Fibroblast of skin of right quadriceps (primary cell): ENCODE measurements at regions not wholly inside any gene's neighbourhood (a gene's known extent, or its start where the extent isn't known, plus 50 kb on each side); places are given as distances from the start of the nearest gene placed in this dataset.

ENCODE experiments used
- DNase-seq: peaks from one replicate; pipeline ENCODE4 v3.0.0-alpha.2; 2013

DNA sequence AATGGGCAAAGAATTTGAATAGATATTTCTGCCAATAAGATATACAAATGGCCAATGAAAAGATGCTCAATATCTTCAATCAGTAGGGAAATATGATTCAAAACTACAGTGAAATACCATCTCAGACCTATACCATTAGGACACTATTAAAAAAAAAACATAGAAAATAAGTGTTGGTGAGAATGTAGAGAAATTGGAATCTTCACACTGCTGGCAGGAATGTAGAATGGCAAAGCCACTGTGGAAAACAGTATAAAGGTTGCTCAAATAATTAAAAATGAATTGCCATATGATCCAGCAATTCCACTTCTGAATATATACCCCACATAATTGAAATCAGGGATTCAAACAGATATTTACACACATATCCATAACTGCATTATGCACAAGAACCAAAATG lies 88.1 kb upstream of the STARD13 start:
- no peak for DNase-seq

DNA sequence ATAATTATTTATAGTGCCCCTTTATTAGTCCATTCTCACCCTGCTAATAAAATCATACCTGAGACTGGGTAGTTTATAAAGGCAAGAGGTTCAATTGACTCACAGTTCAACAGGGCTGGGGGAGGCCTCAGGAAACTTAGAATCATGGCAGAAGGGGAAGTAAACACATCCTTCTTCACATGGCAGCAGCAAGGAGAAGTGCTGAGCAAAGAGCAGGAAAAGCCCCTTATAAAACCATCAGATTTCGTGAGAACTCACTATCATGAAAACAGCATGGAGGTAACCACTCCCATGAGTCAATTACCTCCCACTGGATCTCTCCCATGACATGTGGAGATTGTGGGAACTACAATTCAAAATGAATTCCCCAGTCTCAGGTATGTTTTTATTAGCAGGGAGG lies 89.9 kb upstream of the STARD13 start:
- no peak for DNase-seq

DNA sequence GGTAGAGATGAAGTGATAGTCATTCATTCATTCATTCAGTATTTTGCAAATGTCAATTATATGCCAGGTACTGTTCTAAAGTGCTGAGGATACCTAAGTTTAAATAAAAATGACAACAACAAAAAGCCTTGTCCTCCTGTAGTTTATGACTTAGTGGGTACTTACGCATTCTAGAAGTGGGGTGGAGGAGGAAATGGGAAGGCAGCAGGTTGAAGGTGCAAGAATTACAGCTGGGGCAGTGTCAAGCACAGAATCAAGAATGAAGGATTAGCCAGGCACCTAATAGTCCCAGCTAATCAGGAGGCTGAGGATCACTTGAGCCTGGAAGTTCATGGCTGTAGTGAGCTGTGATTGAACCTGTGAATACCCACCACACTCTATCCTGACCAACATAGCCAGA lies 90.7 kb upstream of the STARD13 start:
- no peak for DNase-seq

DNA sequence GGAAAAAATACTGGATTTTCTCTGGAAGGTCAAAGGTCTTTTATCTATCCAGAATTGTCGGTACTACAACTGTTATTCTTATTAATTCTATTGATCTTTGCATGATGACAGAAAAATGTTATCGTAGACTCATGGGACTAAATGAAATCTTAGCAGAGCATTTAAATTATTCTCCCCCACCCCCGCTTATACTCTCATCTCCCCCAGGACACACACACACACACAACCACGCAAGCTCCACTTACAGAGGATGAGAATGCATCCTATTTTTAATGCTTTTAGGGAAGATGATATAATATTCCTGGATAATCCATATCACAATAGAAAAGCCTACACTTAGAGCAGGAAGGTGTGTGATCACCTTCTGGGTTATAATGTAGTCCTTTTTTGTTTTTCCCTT lies 91.9 kb upstream of the STARD13 start:
- no peak for DNase-seq

DNA sequence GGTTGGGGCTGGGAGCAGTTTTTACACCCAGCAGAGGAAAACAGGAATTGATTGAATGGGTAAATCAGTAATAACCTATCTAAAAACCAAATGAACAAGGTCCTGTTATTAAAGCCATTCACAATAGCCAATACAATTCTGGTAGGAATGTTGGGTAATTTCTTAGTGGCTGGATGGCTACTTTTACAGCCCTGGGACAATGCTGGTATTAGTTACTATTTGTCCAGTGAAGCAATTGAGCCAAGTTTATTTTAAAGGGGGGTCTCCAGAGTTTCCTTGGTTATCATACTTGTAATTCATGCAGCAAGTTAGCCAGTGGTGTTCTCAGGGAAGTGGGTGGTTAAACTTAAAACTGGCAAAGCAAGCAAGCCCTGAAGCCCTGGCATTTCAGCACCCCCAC lies 92.3 kb upstream of the STARD13 start:
- DNase-seq: no peak

DNA sequence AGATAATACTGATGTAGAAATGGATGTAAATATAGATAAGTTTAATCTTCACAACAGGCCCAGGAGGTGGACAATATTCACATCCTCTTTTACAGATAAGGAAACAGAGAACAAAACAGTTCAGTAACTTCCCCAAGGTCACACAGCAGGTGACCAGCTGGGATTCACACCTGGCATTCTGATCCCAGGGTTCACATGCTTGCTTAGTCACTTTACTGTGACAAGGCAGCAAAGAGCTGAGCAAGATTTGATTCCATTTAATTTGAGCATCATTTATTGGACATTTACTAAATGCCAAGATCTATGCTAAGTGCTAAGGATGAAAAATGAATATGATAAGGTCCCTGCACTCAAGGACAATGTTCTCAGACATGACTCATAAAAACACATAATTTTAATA lies 94.1 kb upstream of the STARD13 start:
- no peak for DNase-seq

DNA sequence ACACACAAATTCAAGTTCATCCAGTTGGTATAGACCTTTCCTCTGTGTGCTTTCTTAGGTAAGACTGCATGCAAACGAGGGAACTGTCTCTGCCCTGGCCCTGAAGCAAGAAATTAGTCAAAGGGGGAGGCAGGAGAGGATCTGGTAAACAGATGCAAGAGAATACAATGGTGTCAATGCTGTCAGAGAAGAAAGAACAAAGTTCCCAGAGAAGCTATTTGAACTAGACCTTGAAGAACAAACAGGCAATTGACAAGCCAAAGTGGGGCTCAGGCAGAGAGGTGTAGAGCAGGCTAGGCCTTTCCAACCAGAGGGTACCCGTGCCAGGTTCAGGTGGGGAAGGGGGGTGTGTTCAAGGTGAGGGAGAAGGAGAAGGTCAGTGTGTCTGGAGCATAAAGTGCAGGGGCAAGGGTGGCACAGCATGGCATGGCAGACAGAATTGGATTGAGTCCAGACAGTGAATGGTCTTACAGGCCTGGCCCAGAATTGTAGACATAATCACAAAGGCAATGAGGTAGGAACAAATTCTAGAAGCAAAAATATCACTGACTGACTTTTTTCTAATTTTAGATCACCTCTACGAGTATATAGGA lies 95.0 kb upstream of the STARD13 start:
- DNase-seq: no peak

DNA sequence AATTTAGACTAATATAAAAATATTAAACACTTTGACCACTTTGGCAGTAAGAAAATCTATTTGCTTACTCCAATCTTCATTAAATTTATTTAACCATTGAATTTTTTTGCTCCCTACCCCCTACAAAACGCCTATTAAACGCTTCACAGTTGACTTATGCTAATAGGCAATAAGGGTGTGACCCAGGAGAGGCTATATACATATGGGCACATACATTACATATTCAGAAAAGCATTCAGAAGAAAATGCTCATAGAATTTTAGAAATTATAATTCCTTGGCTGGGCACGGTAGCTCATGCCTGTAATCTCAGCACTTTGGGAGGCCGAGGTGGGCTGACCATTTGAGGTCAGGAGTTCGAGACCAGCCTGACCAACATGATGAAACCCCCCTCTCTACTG lies 95.6 kb upstream of the STARD13 start:
- no peak for DNase-seq

DNA sequence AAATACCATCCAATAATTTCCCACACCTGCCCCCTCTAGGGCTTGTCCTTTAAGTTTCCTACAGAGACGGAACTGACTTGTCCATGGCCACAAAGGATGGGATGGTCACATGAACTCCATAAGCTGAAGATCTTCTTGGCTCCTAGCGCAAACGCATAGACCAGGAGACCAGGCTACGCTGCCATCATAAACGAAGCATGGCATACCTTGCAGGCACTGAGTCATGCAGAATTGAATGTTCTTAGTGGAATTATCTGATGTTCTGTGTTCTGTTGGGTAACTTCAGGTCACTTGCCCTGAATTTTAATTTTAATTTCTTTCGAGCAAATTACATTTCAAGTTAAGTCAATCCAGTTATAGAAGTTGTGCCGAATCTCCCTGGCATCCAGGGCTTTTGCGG lies 96.4 kb upstream of the STARD13 start:
- no peak for DNase-seq

DNA sequence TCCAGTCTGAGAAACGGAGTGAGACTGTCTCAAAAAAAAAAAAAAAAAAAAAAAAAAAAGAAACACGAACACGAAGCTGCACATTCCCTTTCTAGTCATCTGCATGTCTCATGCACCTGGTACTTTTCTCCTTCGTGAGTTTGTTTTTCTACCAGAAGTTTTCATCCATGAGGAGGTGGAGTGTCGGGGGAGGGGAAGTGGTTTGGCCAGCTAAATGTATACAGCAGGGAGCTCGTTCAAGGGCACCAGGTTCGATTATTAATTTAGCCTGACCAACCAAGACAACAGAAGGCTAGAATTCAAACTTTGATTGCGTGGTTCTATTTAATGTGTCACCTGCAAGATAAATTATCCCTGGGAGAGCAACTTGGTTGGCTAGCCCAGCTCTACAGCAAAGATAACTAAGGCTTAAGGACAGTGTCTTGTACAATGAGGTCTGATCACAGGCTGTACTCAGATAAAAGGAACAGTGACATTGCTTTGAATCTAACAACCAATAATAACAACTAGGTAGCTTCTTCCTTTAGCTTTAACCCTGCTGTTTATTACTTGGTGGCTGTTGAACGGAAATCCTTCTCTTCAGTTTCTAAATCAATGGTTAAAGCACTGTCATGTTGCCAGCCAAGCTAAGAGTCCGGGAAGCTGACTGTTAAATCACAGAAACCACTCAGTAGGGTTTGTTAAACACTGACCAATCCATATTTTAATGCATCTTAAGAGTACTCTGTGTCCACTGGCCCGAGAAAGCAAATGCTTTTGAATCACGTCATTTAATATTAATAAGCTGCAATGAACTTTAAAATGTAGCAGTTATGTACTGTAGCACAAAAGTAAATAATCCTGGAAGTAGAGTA lies 98.4 kb upstream of the STARD13 start:
- DNase-seq: no peak

DNA sequence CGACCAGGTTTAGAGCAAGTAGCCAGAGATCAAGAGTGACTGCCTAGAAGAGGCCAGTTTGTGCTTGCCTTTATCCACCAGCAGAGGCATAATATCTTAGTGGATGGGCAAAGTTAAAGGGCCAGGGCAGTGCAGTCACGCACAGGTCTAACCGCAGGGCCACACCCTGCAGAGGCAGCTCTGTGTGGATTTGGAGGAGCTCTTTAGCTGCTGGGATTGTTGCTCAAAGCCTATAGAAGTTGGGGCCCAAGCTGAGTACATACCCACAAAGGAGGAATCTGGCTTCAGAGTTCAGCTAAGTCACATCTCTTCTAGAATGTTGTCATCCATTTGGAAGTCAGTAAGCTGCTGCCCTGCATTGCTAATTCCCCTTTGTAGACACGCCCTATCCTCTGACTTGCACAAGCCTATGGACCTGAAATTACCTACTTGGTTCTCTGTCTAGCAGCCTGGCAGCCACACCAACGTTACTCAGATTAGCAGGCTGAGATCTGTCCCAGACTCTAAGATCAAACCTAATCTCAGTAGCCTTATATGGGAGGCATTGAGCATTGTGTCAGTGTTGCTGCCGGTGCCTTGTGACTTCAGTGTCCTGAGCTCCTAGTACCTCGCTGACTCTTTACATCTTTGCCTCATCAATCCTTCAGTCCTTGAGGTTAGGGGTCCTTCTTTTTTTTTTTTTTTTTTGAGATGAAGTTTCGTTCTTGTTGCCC lies 102.9 kb upstream of the STARD13 start:
- DNase-seq: no peak

DNA sequence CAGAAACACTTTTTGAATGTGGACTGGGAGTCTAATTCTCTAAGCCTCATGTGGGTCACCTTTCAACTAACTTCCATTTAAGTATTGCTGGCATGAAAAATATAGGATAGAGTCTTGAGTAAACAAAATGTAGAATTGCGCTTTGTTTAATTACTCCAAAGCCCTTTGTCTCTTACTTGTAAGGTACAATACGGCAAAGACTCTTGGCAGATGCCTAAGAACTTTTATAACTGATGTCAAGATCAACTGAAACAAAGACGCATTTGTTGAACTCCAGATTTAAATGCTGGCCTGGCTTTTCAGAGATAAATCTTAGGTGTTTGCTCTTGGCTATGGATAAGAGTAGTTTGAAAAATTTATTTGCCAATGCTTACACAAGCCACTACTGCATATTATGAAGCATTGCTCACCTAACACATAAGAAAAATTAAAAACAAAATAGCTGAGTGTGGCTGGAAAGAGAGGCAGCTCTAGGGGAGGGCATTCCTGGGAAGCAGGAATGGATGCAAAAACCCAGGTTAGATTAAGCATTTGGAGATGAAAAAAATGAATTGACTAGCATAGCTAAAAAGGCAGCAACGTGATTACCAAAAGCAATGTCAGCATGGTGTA lies 107.3 kb upstream of the STARD13 start:
- no peak for DNase-seq

DNA sequence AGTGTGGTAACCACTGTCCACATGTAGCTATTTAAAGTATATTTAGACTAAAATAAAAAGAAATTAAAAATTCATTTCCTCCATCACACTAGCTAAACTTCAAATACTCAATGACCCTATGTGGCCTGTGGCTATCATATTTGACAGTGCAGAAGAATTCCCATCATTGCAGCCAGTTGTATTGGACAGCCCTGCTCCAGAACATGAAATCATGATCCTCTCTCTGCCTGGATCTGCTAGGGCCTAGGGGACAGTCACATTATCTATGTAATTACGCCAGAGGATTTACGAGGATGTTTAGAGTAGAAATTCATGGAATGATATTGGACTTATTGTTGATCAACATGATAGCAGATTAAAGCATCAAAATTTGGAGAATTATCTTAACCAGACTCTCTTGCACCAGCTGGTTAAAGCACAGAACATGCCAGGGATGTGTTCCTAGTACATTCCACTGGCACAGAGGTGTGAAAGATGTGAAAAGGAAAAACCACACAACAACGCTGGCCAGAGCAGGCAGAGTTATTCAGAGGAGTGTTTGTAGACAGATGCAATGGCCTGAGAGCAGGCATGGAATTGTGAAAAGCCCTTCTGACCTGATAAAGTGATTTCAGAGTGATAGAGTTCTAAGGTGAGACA lies 108.9 kb upstream of the STARD13 start:
- no peak for DNase-seq

DNA sequence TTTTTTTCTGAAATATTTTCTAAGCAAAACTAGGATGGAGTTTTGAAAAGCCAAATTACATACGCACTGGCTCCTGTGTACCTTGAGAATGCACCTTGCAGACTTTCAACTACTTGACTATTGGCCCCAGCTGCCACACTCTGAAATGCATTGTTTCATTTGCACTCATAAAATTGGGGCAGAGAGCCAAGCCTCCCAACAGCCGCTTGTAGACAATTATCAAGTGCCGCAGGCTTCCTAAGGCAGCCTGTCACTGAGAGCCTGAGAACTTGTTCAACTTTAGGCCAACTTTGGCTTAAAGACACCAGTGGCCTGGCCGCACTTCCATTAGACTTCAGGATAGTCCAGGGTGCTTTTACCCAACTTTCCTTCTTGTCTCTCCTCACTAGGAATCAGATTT lies 115.7 kb upstream of the STARD13 start:
- no peak for DNase-seq

DNA sequence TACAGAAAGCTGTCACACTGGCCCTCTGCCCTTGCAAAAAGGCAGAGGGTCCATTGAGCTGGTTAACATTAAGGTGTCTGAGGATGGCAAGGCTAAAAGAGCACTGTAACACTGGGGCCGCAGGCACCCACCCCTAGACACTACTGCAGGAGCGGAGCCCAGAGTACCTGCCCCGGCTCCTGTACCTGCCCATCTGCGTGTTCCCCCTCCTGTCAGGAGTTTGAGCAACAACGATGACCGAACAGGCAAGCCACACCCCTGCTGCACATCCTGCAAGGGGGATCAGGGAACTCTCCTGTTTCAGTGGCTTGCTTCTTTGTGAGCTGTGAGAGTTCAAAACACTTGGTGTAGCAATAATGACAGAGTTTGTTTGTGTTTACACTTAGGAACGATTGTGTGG lies 117.4 kb upstream of the STARD13 start:
- no peak for DNase-seq

DNA sequence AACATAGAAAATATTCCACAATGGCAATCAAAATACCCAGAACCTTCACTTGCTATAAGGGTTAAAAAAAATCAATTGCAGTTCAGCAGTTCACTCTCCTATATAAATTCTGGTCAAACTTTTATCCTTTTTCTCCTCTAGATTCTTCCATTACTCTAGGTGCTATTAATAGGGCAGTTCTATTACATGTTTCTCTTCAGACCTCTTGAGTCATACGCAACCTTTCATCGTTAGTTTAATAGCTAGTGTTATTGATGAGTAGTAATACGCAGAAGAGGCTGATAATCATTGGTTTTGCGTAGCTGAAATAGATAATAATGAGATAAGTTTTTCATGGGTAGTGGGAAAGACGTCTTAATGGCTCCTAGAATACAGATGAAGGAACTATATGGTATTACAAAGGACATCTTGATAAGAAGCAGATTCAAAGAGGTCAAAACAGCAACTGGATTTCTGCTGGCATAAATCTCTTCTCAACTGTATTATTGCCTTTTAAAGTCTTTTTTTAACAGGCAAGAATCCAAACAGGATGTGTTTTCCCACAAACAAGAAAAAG lies 118.3 kb upstream of the STARD13 start:
- DNase-seq: no peak

DNA sequence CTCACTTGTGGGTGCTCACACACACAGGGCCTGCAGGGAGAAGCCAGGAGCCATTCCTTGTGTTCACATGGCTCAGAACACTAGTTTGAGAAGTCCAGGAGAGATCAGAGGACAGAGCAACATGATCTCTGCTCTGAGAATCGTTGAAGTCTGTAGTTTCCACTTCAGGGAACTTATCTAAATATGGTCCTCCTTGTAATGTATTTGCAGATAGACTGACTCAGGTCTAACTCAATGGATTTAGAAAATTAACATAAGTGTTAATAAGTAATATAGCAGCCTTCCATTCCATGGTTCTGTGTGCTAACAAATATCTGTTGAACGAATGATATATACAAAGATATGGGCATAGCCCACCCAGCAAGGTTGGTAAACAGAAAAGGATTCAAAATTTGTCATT lies 119.8 kb upstream of the STARD13 start:
- no peak for DNase-seq

DNA sequence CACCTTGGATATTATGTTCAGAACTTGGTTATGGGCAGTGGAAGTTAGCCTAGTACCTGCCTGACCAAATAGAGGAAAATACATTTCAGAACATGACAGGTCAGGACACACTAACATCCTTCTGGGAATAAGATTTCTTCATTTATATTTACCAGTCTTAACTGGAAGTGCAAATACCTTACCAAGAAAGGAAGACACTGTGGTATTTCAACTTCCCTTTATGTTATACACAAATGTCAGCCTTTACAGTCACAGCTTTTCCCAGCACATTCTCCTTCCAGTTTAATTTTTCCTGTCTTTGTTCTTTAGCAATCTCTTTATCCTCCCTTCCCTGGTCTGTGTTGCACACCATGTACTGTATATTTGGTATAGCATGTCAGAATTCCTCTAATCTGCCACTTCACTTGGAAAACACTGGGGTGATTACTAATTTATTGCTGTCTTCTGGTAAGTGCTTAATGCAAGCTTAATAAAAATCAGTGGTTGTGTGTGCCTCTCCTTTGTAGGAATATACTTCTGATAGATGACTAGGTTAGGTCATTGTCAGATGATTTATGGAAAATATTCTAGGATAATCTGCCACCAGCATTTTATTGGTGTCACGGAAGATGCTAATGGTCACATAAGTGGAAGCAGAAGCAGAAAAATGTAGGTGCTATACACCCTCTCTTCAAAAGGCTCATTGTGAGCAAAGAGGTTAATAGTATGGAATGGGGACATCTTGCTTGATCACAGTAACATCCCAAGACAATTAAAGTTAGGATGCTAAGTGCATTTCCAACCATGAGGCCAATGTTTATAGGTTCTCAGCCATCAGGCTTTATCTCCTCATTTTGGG lies 124.3 kb upstream of the STARD13 start:
- DNase-seq: no peak

DNA sequence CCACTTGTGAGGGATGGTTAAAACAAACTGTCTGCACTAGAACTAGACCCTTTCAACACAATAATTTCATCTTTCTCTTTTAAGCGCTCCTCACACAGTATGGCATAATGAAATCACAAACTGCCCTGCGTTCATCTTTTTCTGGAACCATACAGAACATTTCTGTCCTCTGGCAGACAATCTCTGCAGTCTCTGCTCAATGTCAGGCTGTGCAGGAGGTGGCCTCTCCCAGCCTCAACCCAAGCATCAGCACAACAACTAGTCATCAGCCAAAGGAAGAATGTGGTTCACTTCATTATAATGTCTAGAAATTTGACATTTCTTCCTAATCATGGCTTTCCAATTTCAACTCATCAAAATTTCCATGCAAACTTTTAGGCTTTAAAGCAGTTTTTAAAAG lies 125.1 kb upstream of the STARD13 start:
- DNase-seq: no peak

DNA sequence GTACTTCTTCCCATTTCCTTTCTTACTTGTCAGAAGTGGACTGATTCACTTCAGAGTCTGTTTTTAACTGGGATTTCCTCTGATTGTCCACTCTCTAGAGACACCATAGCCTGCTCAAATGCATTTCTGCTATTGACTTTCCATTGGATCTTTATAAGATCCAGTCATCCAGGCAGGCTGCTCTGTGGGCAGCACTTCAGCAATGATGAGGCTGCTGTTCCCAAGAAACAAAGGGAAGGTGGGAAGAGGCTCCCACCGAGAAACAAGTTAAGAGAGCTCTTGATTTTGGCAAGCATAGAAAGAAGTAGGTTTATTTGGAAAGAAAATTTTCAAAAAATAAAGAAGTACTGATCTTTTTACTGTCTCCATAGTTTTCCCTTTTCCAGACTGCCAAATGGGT lies 125.8 kb upstream of the STARD13 start:
- no peak for DNase-seq

DNA sequence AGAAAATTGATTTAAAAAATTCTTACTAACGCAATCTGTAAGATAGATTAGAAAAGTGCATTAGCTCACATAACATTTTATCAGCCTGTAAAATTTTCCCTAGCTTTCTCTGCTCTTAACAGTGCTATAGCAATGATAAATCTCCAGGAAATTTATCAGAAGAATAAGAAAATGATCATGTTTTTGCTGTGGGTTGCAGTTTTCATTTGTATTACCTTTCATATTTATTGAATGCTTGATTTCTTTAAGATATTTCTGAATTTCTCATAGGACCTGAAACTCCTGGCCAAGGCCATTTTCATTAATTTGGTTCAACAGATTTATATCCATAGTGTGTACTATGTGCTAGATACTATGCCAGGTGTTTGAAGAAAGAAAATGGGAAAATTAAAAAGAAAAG lies 130.3 kb upstream of the STARD13 start:
- DNase-seq: no peak
